Spleen (tissue), 11 donors: ENCODE measurements at regions not wholly inside any gene's neighbourhood (a gene's known extent, or its start where the extent isn't known, plus 50 kb on each side); places are given as distances from the start of the nearest gene placed in this dataset.
"Not testable (repeated sequence)": the region's sequence is repeated elsewhere in the genome, so short reads cannot be mapped to it uniquely, and the experiment has no call there.

Source experiments
- DNase-seq: peaks from one replicate; pipeline ENCODE4 v3.0.0-alpha.2; 2020
- H3K27ac ChIP-seq, 8 donors: fragments of 200-600 bp; sonication (generic) in 7 of 8; 1 replicate in 4 of 8; 2 replicates in 4 of 8; pipeline versions ENCODE4 v1.5.0 to v1.8.0; 2016 to 2021; ENCODE audit warnings: inconsistent platforms in 4 of 8, mild to moderate bottlenecking in 4 of 8, moderate library complexity in 1 of 8
- H3K27me3 ChIP-seq, 7 donors: fragments of 200-600 bp; sonication (generic) in 6 of 7; replicated peaks in 1 of 7; 1 replicate in 4 of 7; 2 replicates in 3 of 7; pipeline versions ENCODE4 v1.5.0 to v1.8.0; 2016 to 2021; ENCODE audit warnings: inconsistent platforms in 3 of 7, mild to moderate bottlenecking in 1 of 7
- H3K36me3 ChIP-seq, 6 donors: fragments of 200-600 bp; sonication (generic) in 5 of 6; 1 replicate in 4 of 6; 2 replicates in 2 of 6; pipeline versions ENCODE4 v1.5.0 to v1.8.0; 2016 to 2021; ENCODE audit warnings: inconsistent platforms in 2 of 6
- H3K4me1 ChIP-seq, 6 donors: fragments of 200-600 bp; sonication (generic) in 5 of 6; 1 replicate in 3 of 6; 2 replicates in 3 of 6; pipeline versions ENCODE4 v1.5.0 to v1.8.0; 2016 to 2021; ENCODE audit warnings: inconsistent platforms in 3 of 6
- H3K4me3 ChIP-seq, 8 donors: fragments of 200-600 bp; sonication (generic) in 7 of 8; 1 replicate in 4 of 8; 2 replicates in 4 of 8; pipeline versions ENCODE4 v1.5.0 to v1.8.0; 2016 to 2021; ENCODE audit warnings: inconsistent platforms in 4 of 8, mild to moderate bottlenecking in 4 of 8, moderate library complexity in 2 of 8
- H3K9me3 ChIP-seq, 8 donors: fragments of 200-600 bp; sonication (generic) in 7 of 8; 1 replicate in 4 of 8; 2 replicates in 4 of 8; pipeline versions ENCODE4 v1.5.0 to v1.8.0; 2016 to 2021; ENCODE audit warnings: inconsistent platforms in 4 of 8
- POLR2A ChIP-seq, 3 donors: fragments of 450-650 bp; IDR thresholded peaks; one replicate each; pipeline ENCODE4 v1.5.1; 2017; ENCODE audit warnings: antibody characterized with exemption in 3 of 3, mild to moderate bottlenecking in 1 of 3
- POLR2AphosphoS5 ChIP-seq, 3 donors: sonication (generic); formaldehyde crosslinking; IDR thresholded peaks; one replicate each; pipeline ENCODE4 v1.5.1; 2017; ENCODE audit warnings: antibody characterized with exemption in 3 of 3
- WGBS, 5 donors: extraction: QIAGEN DNeasy Blood & Tissue Kit in 3 of 5; methylation state at CpG; one replicate each; pipeline versions ENCODE4 v1.1.5 to v1.1.7; 2013 to 2018; 5-methylcytosine and 5-hydroxymethylcytosine counted together
- intact Hi-C: fragments of 100-400 bp; cut with DNase I; formaldehyde crosslinking; loops from one replicate; pipeline ENCODE4 v1.15.0; 2023; ENCODE audit warnings: low total_unique reads
- TF ChIP-seq, protein P1 (sequence below), 11 experiments: fragments of 200-600 bp in 7 of 11; fragments of 450-650 bp in 4 of 11; sonication (generic) in 4 of 11; IDR thresholded peaks in 8 of 11; conservative IDR thresholded peaks in 3 of 11; 1 replicate in 7 of 11; 2 replicates in 4 of 11; pipeline versions ENCODE4 v1.4.0 to v1.8.0; 2016 to 2021; ENCODE audit warnings: antibody characterized with exemption in 11 of 11, inconsistent platforms in 4 of 11, mild to moderate bottlenecking in 1 of 11
- donor health status: healthy with polysubstance abuse.
- donor health status: DM: no; HTN: no; CAD: no; lungs with moderate emphysema.
- donor health status: DM: no; HTN: no; CAD: no.
- donor health status: Bipolar disorder and iron deficiency.
- donor health status: healthy.
- donor health status: DM: no; HTN: no; CAD: no.
- donor health status: DM: yes; HTN: yes; CAD: no.

DNA sequence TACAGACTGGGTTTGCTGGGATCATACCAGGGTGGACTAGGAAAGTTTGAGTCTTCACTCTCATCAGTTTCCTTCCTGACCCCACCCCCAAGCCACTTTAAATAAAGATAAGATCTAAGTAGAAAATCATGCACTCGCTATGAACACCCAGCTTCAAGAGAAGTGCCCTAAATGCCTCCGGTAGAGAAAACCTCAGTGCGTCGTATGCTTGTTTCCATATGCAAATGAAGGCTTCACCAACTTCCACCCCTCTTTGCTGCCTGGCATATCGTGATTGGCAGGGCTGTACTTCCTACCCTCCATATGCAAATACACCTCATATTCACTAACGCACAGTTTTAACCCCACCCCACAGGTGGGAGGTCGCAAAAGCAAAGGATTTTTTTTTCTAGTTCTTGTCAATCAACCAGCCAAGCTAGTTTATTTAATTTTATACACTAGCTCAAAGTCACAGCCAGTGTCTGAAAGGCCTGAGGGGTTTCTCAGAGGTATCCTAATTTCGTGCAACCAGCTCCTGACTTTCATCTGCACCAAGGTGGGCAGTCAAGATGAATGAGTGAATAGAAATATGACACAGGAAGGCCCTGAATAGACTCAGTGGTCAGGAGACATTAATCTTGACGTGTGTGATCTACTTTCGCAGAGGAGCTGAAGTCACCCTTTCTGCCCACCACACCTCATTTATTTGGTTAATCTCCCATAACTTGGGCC is 121.1 kb upstream of the TSHZ3 start:
- DNase-seq: no peak
- Histone ChIP-seq H3K36me3 (no peaks in the 10 kb centered on the region), H3K4me1 (no peaks in the 10 kb centered on the region), H3K27ac (no peak overlapping the region), H3K9me3 (peaks cover 0 to 3% (median 0%) of the 10 kb centered on the region in 8 donors), H3K27me3 (peaks cover 0 to 4% (median 0%) of the 10 kb centered on the region in 7 donors), H3K4me3 (no peak overlapping the region)
- intact Hi-C loops: no loop called here
- 71 to 81% (median 74%) methylated on average over 10 of the region's 10 CpGs for WGBS, 5 donors
- no peak for TF ChIP-seq POLR2AphosphoS5 (IDR thresholded peaks at IDR 0.05)
- TF ChIP-seq, protein P1, sequence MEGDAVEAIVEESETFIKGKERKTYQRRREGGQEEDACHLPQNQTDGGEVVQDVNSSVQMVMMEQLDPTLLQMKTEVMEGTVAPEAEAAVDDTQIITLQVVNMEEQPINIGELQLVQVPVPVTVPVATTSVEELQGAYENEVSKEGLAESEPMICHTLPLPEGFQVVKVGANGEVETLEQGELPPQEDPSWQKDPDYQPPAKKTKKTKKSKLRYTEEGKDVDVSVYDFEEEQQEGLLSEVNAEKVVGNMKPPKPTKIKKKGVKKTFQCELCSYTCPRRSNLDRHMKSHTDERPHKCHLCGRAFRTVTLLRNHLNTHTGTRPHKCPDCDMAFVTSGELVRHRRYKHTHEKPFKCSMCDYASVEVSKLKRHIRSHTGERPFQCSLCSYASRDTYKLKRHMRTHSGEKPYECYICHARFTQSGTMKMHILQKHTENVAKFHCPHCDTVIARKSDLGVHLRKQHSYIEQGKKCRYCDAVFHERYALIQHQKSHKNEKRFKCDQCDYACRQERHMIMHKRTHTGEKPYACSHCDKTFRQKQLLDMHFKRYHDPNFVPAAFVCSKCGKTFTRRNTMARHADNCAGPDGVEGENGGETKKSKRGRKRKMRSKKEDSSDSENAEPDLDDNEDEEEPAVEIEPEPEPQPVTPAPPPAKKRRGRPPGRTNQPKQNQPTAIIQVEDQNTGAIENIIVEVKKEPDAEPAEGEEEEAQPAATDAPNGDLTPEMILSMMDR (IDR thresholded peaks at IDR 0.05 in 8 of 11, conservative IDR thresholded peaks at IDR 0.05 in 3 of 11): no peak
- TF ChIP-seq POLR2A (IDR thresholded peaks at IDR 0.05): no peak

DNA sequence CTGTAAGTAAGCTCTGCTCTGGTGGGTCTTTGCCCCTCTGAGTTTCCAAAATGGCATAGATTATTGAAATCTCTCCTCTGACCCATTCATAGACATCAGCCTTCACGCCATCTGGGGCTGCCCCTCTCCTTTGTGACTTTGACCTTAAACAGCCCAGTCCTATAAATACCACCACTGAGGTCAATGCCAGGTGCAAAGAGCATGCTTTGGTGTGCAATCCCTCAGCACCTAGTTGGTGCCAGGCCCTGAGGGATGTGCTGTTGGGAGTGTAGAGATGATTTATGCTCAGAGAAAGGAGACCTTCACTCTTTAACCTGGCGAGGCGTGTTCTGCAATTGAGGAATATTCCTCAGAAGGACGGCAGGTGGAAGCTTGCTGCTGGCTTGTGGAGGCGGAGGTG is 121.7 kb upstream of the TSHZ3 start:
- peaks cover 0 to 3% (median 0%) of the 10 kb centered on the region in 8 donors for H3K9me3 ChIP-seq
- no peak overlapping the region for H3K27ac ChIP-seq
- TF ChIP-seq, protein P1 (IDR thresholded peaks at IDR 0.05 in 8 of 11, conservative IDR thresholded peaks at IDR 0.05 in 3 of 11): no peak
- TF ChIP-seq POLR2A (IDR thresholded peaks at IDR 0.05) (no peak), POLR2AphosphoS5 (IDR thresholded peaks at IDR 0.05) (no peak)
- peaks cover 0 to 4% (median 0%) of the 10 kb centered on the region in 7 donors for H3K27me3 ChIP-seq
- H3K4me3 ChIP-seq: no peak overlapping the region
- intact Hi-C loops: no loop called here
- no peaks in the 10 kb centered on the region for H3K36me3 ChIP-seq
- H3K4me1 ChIP-seq: no peaks in the 10 kb centered on the region
- DNase-seq: no peak
- WGBS, 5 donors: 83 to 95% (median 88%) methylated on average over 5 of the region's 5 CpGs

DNA sequence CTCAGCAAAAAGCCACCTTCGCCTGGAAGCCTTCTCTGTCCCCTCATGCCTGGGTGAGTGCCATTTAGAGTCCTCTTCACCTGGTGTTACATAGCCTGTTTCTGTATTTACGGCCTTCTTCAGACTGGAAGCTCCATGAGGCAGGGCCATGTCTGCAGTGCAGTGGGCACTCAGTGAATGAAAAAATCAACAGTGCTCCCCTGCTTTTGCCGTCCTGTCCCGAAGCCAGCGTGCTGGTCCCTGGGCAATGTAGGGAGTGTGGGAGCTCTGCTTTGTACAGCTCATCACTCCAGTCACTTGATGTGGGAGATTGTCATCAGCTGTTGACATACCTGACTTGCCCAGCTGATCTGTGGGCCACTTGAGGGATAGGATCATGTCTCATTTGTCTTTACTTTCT is 129.0 kb upstream of the TSHZ3 start:
- Histone ChIP-seq H3K9me3 (peaks cover 0 to 5% (median 2%) of the 10 kb centered on the region in 8 donors), H3K27me3 (no peaks in the 10 kb centered on the region), H3K4me1 (no peaks in the 10 kb centered on the region), H3K27ac (no peak overlapping the region), H3K4me3 (no peak overlapping the region), H3K36me3 (no peaks in the 10 kb centered on the region)
- DNase-seq: no peak
- WGBS, 5 donors: 86 to 93% (median 89%) methylated on average over 5 of the region's 5 CpGs
- intact Hi-C loops: no loop called here
- TF ChIP-seq, protein P1 (IDR thresholded peaks at IDR 0.05 in 8 of 11, conservative IDR thresholded peaks at IDR 0.05 in 3 of 11): no peak
- TF ChIP-seq POLR2A (IDR thresholded peaks at IDR 0.05) (no peak), POLR2AphosphoS5 (IDR thresholded peaks at IDR 0.05) (no peak)

DNA sequence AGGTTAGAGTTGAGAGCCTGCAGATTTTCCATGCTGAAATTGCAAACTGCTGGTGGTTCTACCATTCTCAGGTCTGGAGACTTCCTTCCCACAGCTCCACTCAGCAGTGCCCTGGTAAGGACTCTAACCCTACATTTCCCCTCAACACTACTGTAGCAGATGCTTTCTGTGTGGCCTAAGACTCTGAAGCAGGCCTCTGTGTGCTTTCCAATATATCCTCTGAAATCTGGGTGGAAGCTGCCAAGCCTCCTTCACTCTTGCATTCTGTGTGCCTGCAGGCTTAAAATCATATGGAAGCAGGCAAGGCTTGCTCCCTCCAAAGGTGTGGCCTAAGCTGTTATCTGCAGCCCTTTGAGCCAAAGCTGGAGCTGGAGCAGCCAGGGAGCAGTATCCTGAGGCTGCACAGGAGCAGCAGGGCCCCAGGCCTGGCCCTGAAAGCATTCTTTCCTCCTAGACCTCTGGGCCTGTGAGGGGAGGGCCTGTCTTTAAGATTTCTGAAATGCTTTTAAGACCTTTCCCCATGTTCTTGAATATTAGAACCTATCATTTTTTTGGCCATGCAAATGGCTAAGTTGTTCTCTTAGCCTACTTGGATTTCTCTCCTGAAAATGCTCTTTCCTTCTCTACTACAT is 134.1 kb upstream of the TSHZ3 start:
- intact Hi-C loops: no loop called here
- H3K4me3 ChIP-seq: no peak overlapping the region
- no peaks in the 10 kb centered on the region for H3K27me3 ChIP-seq
- no peak for TF ChIP-seq POLR2AphosphoS5 (IDR thresholded peaks at IDR 0.05)
- TF ChIP-seq, protein P1 (IDR thresholded peaks at IDR 0.05 in 8 of 11, conservative IDR thresholded peaks at IDR 0.05 in 3 of 11): no peak
- no peak for TF ChIP-seq POLR2A (IDR thresholded peaks at IDR 0.05)
- H3K4me1 ChIP-seq: no peaks in the 10 kb centered on the region
- no peaks in the 10 kb centered on the region for H3K36me3 ChIP-seq
- H3K27ac ChIP-seq: no peak overlapping the region
- no peak for DNase-seq
- peaks cover 0 to 42% (median 25%) of the 10 kb centered on the region in 8 donors for H3K9me3 ChIP-seq

DNA sequence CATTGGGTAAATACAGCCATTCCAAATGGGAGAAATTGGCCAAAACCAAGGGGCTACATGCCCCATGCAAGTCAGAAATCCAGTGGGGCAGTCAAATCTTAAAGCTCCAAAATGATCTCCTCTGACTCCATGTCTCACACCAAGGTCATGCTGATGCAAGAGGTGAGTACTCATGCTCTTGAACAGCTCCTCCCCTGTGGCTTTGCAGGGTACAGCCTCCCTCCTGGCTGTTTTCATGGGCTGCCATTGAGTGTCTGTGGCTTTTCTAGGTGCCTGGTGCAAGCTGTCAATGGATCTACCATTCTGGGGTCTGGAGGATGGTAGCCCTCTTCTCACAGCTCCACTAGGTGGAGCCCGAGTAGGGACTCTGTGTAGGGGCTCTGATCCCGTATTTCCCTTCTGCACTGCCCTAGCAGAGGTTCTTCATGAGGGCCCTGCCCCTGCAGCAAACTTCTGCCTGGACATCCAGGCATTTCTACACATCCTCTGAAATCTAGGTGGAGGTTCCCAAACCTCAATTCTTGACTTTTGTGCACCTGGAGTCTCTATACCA is 135.7 kb upstream of the TSHZ3 start:
- H3K4me1 ChIP-seq, H3K36me3 ChIP-seq, DNase-seq, H3K27me3 ChIP-seq, H3K27ac ChIP-seq, H3K4me3 ChIP-seq, intact Hi-C loops: not testable (repeated sequence)
- H3K9me3 ChIP-seq: peaks cover 0 to 42% (median 25%) of the 10 kb centered on the region in 8 donors
- 61 to 91% (median 72%) methylated on average over 2 of the region's 2 CpGs for WGBS, 5 donors
